ENCODE measurements at regions not wholly inside any gene's neighbourhood (a gene's known extent, or its start where the extent isn't known, plus 50 kb on each side); places are given as distances from the start of the nearest gene placed in this dataset.

GRCh38 chr11:109864151-109864661 is 229.0 kb upstream of the ZC3H12C start:
- no peak for TF ChIP-seq CTCF (IDR thresholded peaks at IDR 0.05)
- no peak for TF ChIP-seq POLR2AphosphoS5 (IDR thresholded peaks at IDR 0.05; ENCODE audit: low read depth, low read length)
- TF ChIP-seq SIN3A (IDR thresholded peaks at IDR 0.05; ENCODE audit: borderline replicate concordance, insufficient read depth, low read depth, low read length), result no peak
- TF ChIP-seq REST (IDR thresholded peaks at IDR 0.05; ENCODE audit: insufficient read depth in 1 of 2, low read depth in 2 of 2, low read length in 1 of 2), result no peak

Data from Panc1 (cell line).